Activated CD4-positive, alpha-beta memory T cell treated with anti-CD3 and anti-CD28 coated beads, Interleukin-2, amount 10 ng/mL, durations not matched to agents 7 days and 5 days (primary cell): ENCODE measurements at regions not wholly inside any gene's neighbourhood (a gene's known extent, or its start where the extent isn't known, plus 50 kb on each side); places are given as distances from the start of the nearest gene placed in this dataset.
A peak's percentile ranks its signal among the peaks of the same experiment; 100 is the strongest.

ENCODE experiments used
- CTCF ChIA-PET: fragments of 350-600 bp; sonication (Branson Sonifier 250); formaldehyde crosslinking; loops from one replicate; lab custom pipeline; 2021; ENCODE audit warnings: antibody characterized with exemption, inconsistent platforms; lab: Charles Lee
- POLR2A ChIA-PET: fragments of 350-600 bp; sonication (Branson Sonifier 250); formaldehyde crosslinking; loops from one replicate; lab custom pipeline; 2021; ENCODE audit warnings: antibody characterized with exemption; lab: Charles Lee
- DNase-seq: peaks from one replicate; pipeline ENCODE4 v3.0.0-alpha.2; 2020
- H3K27ac Mint-ChIP-seq: one replicate; pipeline ENCODE4 v1.8.0; 2021; ENCODE audit warnings: mild to moderate bottlenecking, mixed read lengths
- H3K27me3 Mint-ChIP-seq: one replicate; pipeline ENCODE4 v1.8.0; 2021; ENCODE audit warnings: mixed read lengths
- H3K36me3 Mint-ChIP-seq: one replicate; pipeline ENCODE4 v1.8.0; 2021; ENCODE audit warnings: low read depth, mixed read lengths
- H3K4me1 Mint-ChIP-seq: one replicate; pipeline ENCODE4 v1.8.0; 2021; ENCODE audit warnings: mixed read lengths
- H3K4me3 Mint-ChIP-seq: one replicate; pipeline ENCODE4 v1.8.0; 2021; ENCODE audit warnings: mild to moderate bottlenecking, mixed read lengths
- H3K9me3 Mint-ChIP-seq: one replicate; pipeline ENCODE4 v1.8.0; 2021; ENCODE audit warnings: mixed read lengths

DNA sequence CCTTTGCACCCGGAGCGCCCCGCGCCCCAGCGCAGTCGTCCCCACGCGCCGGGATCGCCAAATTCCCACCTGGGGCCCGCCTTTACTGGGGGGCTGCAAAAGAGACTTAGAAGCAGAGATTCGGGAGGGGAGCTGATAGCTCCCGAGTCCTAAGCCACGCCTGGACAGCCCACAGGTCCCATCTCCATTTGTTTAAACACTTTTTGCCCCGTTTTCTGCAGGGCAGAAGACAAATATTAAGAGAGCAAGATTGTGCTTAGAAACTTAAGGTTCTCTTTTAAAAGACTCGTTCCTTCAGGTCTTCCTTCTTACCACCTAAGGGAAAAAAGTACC lies 299.1 kb upstream of the NFE2L3 start:
- CTCF ChIA-PET, result interaction anchor here (1.2 to 2.5 kb wide), 3 partner anchors 9 to 1334 kb away, joined by 3 to 23 read pairs (median 5); no protein-coding TSS in a partner anchor
- DNase-seq, result no peak
- Mint-ChIP-seq H3K27ac (no peak overlapping the region), H3K4me3 (no peak overlapping the region), H3K9me3 (peaks cover 2% of the 10 kb centered on the region), H3K4me1 (peaks cover 22% of the 10 kb centered on the region), H3K36me3 (no peaks in the 10 kb centered on the region), H3K27me3 (peaks cover 52% of the 10 kb centered on the region)
- POLR2A ChIA-PET, result no interaction called here

DNA sequence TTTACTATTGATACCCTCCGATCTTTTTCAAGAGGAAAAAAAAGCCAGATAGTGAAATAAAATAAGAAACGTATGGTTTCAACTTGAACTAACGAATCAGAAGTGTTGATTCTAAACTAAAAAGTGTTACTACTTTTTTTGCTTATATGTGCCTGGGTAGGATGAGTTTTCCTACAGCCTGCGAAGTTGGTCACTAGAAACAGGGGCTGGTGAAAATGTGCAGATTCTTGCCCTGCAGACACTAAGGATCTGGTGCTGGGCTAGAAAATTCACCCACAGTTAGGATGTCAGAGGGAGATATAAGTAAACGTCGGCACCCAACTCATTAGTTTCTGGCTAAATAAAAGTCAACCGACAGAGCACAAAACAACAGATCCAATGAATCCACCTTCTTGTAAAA lies 298.7 kb upstream of the NFE2L3 start:
- POLR2A ChIA-PET, result no interaction called here
- no peak for DNase-seq
- CTCF ChIA-PET, result interaction anchor here (2.5 kb wide), 1 partner anchor 9 kb away, joined by 23 read pairs; no protein-coding TSS in a partner anchor
- H3K27ac Mint-ChIP-seq, result no peak overlapping the region
- H3K9me3 Mint-ChIP-seq, result peaks cover 2% of the 10 kb centered on the region
- peaks cover 52% of the 10 kb centered on the region for H3K27me3 Mint-ChIP-seq
- H3K36me3 Mint-ChIP-seq, result no peaks in the 10 kb centered on the region
- peaks cover 22% of the 10 kb centered on the region for H3K4me1 Mint-ChIP-seq
- no peak overlapping the region for H3K4me3 Mint-ChIP-seq

DNA sequence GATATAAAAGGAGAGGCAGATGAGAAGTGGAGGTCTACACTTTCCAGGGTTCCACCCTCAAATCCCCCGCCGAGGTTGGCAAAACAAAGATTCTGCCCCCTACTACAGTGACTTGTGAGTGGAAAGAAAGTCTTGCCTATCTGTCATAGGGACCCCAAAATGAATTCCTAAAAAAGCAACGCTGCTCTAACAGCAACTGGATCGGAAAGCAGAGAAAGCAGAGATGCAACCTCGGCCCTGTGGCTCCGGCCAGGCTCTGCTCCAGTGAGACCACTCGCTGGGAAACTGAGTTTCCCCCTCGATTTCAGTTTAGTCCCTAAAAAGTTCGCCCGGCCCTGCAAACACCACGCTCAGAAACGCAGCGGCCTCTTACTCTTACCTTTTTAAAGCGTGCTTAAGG lies 297.9 kb upstream of the NFE2L3 start:
- H3K36me3 Mint-ChIP-seq, result no peaks in the 10 kb centered on the region
- DNase-seq, result no peak
- CTCF ChIA-PET, result interaction anchor here (0.7 to 1.4 kb wide), 6 partner anchors 8 to 1312 kb away, joined by 3 to 8 read pairs (median 4); no protein-coding TSS in a partner anchor
- peaks cover 2% of the 10 kb centered on the region for H3K9me3 Mint-ChIP-seq
- H3K27ac Mint-ChIP-seq, result no peak overlapping the region
- peaks cover 27% of the 10 kb centered on the region for H3K4me1 Mint-ChIP-seq
- H3K4me3 Mint-ChIP-seq, result no peak overlapping the region
- peaks cover 58% of the 10 kb centered on the region for H3K27me3 Mint-ChIP-seq
- POLR2A ChIA-PET, result no interaction called here

DNA sequence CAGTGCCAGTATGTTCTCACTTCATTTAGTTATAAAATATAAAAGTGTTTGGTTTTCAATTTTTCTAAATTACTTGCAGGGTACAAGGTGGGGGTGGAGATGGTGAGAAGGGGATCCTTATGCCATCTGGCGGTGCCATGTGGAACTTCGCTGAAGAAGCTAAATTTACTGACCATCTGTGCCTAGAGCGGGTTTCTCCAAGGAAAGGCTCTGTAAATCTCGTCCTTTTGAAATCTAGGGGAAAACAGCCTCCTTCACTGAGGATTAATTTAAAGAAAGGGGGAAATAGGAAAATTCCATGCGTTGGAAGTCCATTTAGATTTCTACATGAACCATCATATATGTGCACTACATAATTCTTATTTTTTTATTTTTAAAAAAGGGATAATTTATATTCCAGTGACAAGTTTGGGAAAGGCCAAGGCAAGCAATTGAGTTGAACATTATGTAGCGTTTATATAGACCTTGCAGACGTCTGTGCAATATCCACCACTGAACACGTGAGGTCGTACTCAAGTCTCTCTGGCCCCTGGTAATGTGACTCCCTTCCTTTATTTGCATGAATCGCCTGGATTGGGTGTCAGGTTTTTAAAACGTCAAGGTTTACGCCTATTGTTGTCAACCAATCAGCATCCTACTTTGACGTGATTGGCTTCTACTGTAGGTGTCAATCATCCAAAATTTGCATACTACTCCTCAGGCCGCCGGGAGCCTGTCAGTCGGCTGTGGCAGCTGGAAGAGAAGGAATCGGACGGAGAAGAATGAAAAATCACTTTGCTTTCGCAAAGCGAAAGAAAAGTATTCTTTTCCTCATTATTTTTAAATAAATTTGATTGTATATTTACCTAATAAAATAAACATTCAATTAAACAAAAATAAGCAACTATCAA lies 297.1 kb upstream of the NFE2L3 start:
- H3K4me1 Mint-ChIP-seq, result peaks cover 35% of the 10 kb centered on the region
- ChIA-PET CTCF (interaction anchor here (0.7 to 1.4 kb wide), 7 partner anchors 8 to 1311 kb away, joined by 3 to 8 read pairs (median 4); no protein-coding TSS in a partner anchor), POLR2A (no interaction called here)
- H3K27ac Mint-ChIP-seq, result no peak overlapping the region
- DNase-seq, result peak; percentile 39
- H3K27me3 Mint-ChIP-seq, result peaks cover 58% of the 10 kb centered on the region
- H3K36me3 Mint-ChIP-seq, result no peaks in the 10 kb centered on the region
- peaks cover 2% of the 10 kb centered on the region for H3K9me3 Mint-ChIP-seq
- H3K4me3 Mint-ChIP-seq, result no peak overlapping the region

DNA sequence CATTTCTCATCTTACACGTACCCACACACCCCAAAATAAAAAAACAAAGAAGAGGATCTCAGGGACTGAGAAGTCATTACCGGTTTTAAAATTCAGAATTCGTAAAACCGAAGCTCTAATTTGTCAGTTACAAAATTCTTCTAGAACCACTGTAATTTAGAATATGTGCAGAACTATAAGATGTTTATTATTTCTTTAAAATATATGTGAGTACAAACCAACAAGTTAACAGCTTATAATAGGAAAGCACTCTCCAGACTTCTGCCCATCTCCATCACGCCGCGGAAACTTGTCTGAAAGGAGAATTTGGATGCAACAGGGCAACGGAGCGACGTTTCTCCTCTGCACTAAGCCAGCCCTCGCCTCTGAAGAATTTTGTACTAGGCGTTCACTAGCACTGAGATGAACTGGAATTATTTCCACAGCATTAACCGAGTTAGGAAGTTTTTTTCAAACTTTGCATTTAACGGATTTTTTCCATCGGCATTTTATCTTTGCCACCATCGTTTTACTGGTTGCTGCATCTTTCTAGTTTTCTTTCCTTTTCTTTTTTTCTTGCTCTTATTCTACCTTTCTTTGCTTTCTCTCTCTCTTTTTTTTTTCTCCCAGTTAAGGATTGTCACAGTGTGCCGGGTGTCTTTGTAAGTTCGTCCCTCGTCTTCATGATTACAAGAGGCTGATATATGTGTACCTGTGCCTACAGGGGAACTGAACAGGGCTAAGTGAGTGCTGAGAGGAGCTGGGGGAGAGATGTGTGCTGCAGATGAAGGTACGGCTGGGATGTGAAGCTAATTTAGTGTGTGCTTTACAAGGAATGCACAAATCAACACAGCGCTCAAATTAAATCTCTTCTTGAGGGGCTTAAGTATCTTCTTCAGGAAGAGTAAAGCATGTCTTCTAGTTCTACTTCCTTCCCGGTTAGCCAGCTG lies 295.9 kb upstream of the NFE2L3 start:
- Mint-ChIP-seq H3K36me3 (no peaks in the 10 kb centered on the region), H3K27me3 (peaks cover 62% of the 10 kb centered on the region), H3K27ac (no peak overlapping the region), H3K4me1 (peaks cover 46% of the 10 kb centered on the region), H3K9me3 (peaks cover 2% of the 10 kb centered on the region), H3K4me3 (no peak overlapping the region)
- ChIA-PET CTCF (interaction anchor here (0.6 to 1.1 kb wide), 2 partner anchors 9 to 1555 kb away, joined by 3 read pairs; no protein-coding TSS in a partner anchor), POLR2A (interaction anchor here (1.5 kb wide), 1 partner anchor 9 kb away, joined by 3 read pairs; no protein-coding TSS in a partner anchor)
- no peak for DNase-seq

DNA sequence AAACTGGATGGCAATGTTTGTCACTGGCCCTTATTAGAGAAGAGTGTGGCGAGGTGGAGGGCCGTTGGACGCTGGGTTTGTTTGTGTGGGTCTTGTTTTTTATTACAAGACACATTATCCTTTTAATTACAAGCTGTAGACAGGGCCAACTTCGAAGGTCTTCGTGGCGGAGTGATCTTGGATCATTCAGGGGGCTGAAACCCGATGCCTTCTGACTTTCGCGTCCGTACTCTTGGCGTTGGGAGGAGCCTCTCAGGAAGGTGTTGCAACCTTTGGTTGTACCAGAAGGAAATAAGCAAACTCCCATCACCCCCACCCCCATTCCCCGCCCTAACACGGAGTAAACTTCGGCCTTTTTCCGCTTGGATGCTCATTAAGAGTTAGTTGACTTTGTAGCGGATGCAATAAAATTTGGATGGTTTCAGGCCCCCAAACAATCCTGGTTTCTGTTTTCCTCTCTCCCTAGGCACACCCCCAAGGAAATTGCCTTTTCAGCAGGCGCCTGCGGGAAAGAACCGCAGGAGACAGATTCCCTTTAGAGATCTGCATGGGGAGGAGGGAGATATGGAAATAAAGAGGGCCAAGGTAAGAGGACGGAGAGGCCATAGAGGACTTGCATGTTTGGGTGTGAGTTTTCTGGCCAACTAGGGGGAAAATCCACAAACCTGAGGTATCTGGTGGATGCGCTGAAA lies 294.5 kb upstream of the NFE2L3 start:
- Mint-ChIP-seq H3K36me3 (no peaks in the 10 kb centered on the region), H3K4me1 (peaks cover 50% of the 10 kb centered on the region), H3K4me3 (no peak overlapping the region), H3K27ac (no peak overlapping the region), H3K9me3 (peaks cover 2% of the 10 kb centered on the region), H3K27me3 (peaks cover 62% of the 10 kb centered on the region)
- no peak for DNase-seq
- ChIA-PET CTCF (interaction anchor here (1.1 kb wide), 1 partner anchor 7 kb away, joined by 3 read pairs; no protein-coding TSS in a partner anchor), POLR2A (interaction anchor here (1.1 to 1.5 kb wide), 3 partner anchors 8 to 732 kb away, joined by 3 read pairs; no protein-coding TSS in a partner anchor)

DNA sequence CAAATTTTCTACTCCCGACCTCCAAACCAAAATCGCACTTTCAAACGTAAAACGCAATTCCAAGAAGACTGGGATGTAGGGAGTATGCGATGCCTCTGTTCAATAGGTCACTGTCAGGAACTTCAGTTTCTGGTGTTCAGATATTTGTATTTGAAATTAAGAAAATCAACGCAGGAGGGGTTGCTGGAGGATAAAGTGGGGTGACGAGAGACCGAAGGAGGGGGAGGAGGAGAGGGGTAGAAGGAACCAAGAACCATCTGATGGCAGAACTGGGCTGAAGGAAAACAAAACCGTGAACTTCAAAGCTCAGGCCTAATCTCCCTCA lies 293.8 kb upstream of the NFE2L3 start:
- POLR2A ChIA-PET, result interaction anchor here (1.1 kb wide), 2 partner anchors 342 to 733 kb away, joined by 3 read pairs; no protein-coding TSS in a partner anchor
- no peak for DNase-seq
- CTCF ChIA-PET, result no interaction called here
- H3K27ac Mint-ChIP-seq, result no peak overlapping the region
- no peak overlapping the region for H3K4me3 Mint-ChIP-seq
- peaks cover 65% of the 10 kb centered on the region for H3K27me3 Mint-ChIP-seq
- no peaks in the 10 kb centered on the region for H3K36me3 Mint-ChIP-seq
- H3K9me3 Mint-ChIP-seq, result peaks cover 2% of the 10 kb centered on the region
- peaks cover 52% of the 10 kb centered on the region for H3K4me1 Mint-ChIP-seq

DNA sequence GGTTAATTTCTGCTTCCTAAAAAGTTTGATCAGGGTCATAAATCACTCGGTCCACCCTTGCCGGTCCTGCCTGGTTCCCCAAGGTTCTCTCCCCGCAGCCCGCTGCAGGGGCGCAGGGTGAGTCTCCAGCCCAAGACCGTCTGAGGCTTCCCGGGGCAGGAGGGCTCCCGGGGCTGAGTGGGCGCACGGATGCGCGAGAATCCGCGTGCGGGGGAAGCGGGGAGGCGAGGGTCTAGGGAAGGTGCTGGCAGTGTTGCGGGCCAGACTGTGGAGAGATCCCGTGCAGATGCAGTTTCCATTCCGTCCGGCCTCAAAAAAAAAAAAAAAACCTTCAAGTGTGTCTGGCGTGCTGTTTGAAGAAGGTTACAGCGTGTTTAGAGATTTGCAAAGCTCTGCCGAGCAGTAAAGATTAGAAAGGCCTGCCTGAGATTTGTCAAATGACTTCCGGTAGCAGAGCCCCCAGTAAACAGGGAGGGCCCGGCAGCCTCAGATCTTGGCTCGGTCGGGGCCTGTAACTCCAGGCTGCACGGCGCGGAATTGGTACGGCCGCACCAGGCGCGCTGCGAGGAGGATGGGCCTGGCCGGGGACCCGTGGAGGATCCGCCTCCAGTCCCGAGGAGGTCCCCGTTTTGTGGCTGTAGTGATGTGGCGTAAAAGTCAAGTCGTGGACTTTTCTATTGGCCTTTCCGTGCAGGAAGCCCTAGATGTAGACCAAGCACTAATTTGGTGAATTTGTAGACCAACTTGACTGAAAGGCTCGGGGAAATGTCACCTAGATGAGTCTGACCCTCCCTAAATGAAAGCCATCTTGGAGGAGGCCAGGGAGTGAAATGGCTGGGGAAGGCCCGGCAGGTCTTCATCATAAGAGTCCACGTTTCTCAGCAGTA lies 293.2 kb upstream of the NFE2L3 start:
- Mint-ChIP-seq H3K4me3 (no peak overlapping the region), H3K27ac (peak overlapping the region; percentile 17), H3K9me3 (peaks cover 2% of the 10 kb centered on the region), H3K36me3 (peaks cover 2% of the 10 kb centered on the region), H3K27me3 (peaks cover 64% of the 10 kb centered on the region), H3K4me1 (peaks cover 54% of the 10 kb centered on the region)
- POLR2A ChIA-PET, result interaction anchor here (1.1 kb wide), 2 partner anchors 341 to 733 kb away, joined by 3 read pairs; no protein-coding TSS in a partner anchor
- DNase-seq, result no peak
- CTCF ChIA-PET, result interaction anchor here (0.6 kb wide), 1 partner anchor 516 kb away, joined by 3 read pairs; no protein-coding TSS in a partner anchor

DNA sequence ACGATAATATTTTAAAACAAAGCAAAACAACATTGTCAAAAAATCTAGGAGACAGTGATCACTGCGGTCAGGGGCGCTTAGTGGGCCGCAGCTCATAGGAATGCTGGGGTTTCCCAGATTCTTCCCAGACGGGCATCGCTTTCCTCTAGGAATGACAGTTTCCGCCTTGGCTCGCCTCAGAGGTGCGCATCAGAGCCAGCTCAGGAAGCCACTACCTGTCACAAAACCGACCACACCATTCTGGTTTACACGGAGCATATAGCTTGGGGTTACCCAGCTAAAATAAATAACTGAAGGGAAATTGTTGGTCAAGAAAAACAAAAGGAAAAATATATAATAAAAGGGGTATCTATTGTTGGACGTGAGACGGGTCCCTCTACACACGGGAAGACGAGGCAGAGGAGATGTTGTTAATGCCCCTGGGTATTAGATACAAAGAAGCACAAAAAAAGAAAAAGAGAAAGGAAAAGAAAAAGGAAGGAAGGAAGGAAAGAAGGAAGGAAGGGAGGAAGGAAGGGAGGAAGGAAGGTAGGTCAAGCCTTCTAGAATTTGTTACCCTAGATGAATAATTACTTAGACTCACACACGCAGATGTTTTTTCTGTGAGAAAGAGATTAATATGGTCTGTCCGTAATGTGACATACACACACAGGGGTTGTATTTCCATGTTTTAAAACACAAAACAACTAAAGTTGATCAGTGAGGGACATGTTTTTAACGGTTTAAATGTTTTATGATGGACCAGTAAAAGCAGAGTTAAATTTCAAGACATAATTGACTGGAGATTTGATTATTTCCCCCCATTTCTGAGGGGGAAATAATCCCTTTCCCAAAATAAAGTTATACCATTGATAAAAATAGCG lies 292.4 kb upstream of the NFE2L3 start:
- Mint-ChIP-seq H3K27ac (peak overlapping the region; percentile 17), H3K4me1 (peaks cover 51% of the 10 kb centered on the region), H3K27me3 (peaks cover 60% of the 10 kb centered on the region), H3K9me3 (peaks cover 2% of the 10 kb centered on the region), H3K4me3 (peak overlapping the region; percentile 30), H3K36me3 (peaks cover 2% of the 10 kb centered on the region)
- no peak for DNase-seq
- ChIA-PET POLR2A (no interaction called here), CTCF (interaction anchor here (0.6 kb wide), 1 partner anchor 515 kb away, joined by 3 read pairs; no protein-coding TSS in a partner anchor)

DNA sequence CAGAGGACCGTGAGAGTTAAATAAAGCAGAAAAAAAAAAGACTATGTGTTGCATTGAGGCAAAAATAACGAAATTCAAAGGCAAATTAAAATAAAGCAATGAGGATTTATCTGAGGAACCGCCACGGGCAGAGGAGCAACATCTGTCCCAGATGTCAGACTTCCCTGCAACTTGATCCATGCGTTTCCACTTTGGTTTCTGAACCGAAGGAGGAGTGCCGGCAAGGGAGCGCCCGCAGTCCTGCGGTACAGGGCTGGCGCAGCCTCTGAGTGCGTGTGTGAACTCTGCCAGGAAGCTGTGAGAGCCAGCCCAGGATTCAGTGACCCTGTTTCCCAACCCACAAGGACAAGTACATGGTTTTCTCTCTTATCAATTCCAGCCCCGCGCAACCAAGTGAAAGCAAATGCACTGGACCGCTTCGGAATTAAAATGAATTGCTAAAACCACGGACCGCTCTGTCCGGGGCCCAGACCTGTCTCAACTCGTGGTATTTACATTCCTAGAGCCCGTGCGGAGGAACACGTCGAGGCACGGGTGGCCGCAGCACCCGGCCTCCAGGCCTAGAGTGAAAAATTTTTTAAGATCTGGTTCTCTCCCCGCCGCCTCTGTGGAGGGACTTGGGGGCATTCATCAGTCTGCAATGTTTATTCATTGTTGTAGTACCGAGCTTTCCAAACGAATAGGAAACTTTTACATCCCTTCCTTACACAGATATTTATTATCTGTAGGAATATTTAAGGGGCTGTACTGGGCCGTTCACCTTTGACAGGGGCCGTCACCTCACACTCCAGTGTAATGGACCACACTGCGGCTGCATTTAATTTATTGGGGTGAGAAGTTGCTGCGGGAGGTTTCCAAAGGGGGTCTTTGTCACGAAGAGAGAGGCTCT lies 291.5 kb upstream of the NFE2L3 start:
- H3K4me3 Mint-ChIP-seq, result peak overlapping the region; percentile 31
- ChIA-PET CTCF (no interaction called here), POLR2A (no interaction called here)
- H3K27me3 Mint-ChIP-seq, result peaks cover 60% of the 10 kb centered on the region
- peaks cover 46% of the 10 kb centered on the region for H3K4me1 Mint-ChIP-seq
- H3K9me3 Mint-ChIP-seq, result no peaks in the 10 kb centered on the region
- no peak overlapping the region for H3K27ac Mint-ChIP-seq
- DNase-seq, result no peak
- H3K36me3 Mint-ChIP-seq, result peaks cover 2% of the 10 kb centered on the region
